ENCODE measurements at regions not wholly inside any gene's neighbourhood (a gene's known extent, or its start where the extent isn't known, plus 50 kb on each side); places are given as distances from the start of the nearest gene placed in this dataset.

DNA sequence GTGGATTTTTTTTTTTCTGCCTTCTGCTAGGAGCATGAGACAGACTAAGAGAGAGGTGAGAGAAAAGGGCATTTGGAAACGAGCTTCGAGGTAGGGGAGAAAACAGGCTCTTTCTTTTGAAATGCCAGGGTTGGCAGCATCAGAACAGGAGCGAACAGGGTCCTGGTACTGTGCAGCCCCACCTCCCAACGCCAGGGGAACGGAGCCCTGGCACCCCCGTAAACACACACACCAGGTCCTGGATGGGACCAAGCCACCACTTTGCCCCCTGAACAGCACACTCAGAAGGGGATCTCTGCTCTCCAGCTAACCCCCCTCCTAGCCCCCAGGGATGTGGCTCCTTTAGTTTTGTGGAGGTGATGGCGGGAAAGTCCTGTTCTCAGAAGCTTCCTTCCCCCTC lies 127.1 kb downstream of the CTTN start:
- Histone ChIP-seq H3K36me3 (ENCODE audit: insufficient read depth, low read length, poor library complexity, severe bottlenecking) (no peaks in the 10 kb centered on the region), H3K27me3 (replicated peaks; ENCODE audit: insufficient read depth, low read depth, low read length, poor library complexity) (peaks cover 10% of the 10 kb centered on the region), H3K4me3 (ENCODE audit: low read depth, low read length, poor library complexity, severe bottlenecking) (no peak overlapping the region), H3K4me1 (ENCODE audit: insufficient read depth, low read length, poor library complexity, severe bottlenecking) (no peaks in the 10 kb centered on the region), H3K9me3 (ENCODE audit: low read depth, low read length, poor library complexity, severe bottlenecking) (no peaks in the 10 kb centered on the region), H3K27ac (ENCODE audit: low read depth, low read length, poor library complexity, severe bottlenecking) (no peak overlapping the region)
- no TSS peak for BruUV-seq (replicated peaks)
- TF ChIP-seq, protein P1, sequence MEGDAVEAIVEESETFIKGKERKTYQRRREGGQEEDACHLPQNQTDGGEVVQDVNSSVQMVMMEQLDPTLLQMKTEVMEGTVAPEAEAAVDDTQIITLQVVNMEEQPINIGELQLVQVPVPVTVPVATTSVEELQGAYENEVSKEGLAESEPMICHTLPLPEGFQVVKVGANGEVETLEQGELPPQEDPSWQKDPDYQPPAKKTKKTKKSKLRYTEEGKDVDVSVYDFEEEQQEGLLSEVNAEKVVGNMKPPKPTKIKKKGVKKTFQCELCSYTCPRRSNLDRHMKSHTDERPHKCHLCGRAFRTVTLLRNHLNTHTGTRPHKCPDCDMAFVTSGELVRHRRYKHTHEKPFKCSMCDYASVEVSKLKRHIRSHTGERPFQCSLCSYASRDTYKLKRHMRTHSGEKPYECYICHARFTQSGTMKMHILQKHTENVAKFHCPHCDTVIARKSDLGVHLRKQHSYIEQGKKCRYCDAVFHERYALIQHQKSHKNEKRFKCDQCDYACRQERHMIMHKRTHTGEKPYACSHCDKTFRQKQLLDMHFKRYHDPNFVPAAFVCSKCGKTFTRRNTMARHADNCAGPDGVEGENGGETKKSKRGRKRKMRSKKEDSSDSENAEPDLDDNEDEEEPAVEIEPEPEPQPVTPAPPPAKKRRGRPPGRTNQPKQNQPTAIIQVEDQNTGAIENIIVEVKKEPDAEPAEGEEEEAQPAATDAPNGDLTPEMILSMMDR (conservative IDR thresholded peaks at IDR 0.05; ENCODE audit: low read depth, low read length), result no peak
- no peak for TF ChIP-seq EZH2 (IDR thresholded peaks at IDR 0.05; ENCODE audit: borderline replicate concordance, low read depth, low read length, poor library complexity, severe bottlenecking)
- ChIA-PET POLR2A (ENCODE audit: low non-redundant PET) (no interaction called here), CTCF (no interaction called here)
- intact Hi-C loops (cut with micrococcal nuclease; ENCODE audit: unreplicated experiment), result no loop called here
- DNase-seq (ENCODE audit: low spot score), result no peak

DNA sequence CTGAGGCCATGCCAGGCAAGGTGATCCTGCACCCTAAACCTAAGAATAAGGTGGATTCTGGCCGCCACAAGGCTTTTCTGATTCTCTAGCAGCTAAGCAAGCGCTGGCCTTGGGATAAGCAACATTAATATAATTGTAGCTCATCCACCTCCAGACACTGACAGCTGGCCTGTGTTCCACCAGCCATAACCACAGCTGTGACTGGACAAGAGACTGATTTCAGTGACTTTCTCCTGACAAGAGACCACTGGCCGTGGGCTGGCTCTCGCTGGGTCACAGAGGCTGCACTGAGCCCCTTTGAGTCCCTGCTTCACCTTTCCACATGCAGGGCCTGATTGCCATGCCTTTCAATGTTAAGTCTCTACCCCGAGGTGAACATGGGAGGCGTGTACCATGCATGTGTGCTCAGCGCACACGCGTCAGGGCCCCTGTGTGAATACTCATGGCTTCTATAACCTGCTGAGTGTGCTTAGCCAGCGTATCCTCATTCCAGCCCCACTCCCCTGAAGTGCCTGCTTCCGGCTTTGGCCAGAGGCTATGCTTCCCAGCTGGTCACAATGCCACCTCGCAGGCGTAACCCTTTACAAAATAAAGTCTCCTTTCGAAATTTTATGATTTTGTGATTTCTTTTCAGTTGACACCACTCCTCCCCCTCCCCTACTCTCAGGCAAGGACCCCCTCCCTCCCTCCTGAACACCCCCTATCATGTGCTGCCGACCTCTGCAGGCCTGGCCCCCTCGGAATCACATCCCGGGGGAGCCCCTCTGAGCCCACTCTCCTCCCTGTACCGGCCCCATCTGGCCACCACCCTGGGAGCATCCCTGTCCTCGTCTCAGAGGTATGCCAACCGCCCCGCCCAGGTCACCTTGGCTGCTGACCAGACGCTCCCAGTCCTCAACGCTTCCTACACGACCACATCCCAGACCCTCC lies 128.1 kb downstream of the CTTN start:
- TF ChIP-seq, protein P1 (conservative IDR thresholded peaks at IDR 0.05; ENCODE audit: low read depth, low read length), result no peak
- TF ChIP-seq EZH2 (IDR thresholded peaks at IDR 0.05; ENCODE audit: borderline replicate concordance, low read depth, low read length, poor library complexity, severe bottlenecking), result no peak
- Histone ChIP-seq H3K4me1 (ENCODE audit: insufficient read depth, low read length, poor library complexity, severe bottlenecking) (no peaks in the 10 kb centered on the region), H3K9me3 (ENCODE audit: low read depth, low read length, poor library complexity, severe bottlenecking) (no peaks in the 10 kb centered on the region), H3K4me3 (ENCODE audit: low read depth, low read length, poor library complexity, severe bottlenecking) (no peak overlapping the region), H3K27ac (ENCODE audit: low read depth, low read length, poor library complexity, severe bottlenecking) (no peak overlapping the region), H3K36me3 (ENCODE audit: insufficient read depth, low read length, poor library complexity, severe bottlenecking) (no peaks in the 10 kb centered on the region), H3K27me3 (replicated peaks; ENCODE audit: insufficient read depth, low read depth, low read length, poor library complexity) (peaks cover 4% of the 10 kb centered on the region)
- intact Hi-C loops (cut with micrococcal nuclease; ENCODE audit: unreplicated experiment), result no loop called here
- no peak for DNase-seq (ENCODE audit: low spot score)
- ChIA-PET POLR2A (ENCODE audit: low non-redundant PET) (no interaction called here), CTCF (interaction anchor here (0.6 kb wide), 1 partner anchor 708 kb away, joined by 3 read pairs; no protein-coding TSS in a partner anchor)
- no TSS peak for BruUV-seq (replicated peaks)

DNA sequence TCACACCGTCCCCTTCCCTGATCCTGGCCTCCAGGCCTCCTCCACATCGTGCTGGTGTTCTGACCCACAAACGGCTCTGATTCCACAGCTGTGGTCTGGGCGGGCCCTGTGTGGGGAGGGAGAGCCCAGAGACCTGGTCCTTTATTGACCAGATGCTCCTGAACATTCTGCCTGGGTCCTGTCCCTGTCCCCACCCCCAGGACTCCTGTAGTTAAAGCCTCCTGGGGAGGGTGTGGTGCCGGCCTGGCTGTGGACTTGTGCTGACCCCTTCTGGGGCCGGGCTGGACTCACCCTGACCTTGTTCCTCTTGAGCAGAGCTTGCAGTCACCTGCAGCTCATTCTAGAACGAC lies 128.7 kb downstream of the CTTN start:
- intact Hi-C loops (cut with micrococcal nuclease; ENCODE audit: unreplicated experiment), result no loop called here
- Histone ChIP-seq H3K9me3 (ENCODE audit: low read depth, low read length, poor library complexity, severe bottlenecking) (no peaks in the 10 kb centered on the region), H3K4me1 (ENCODE audit: insufficient read depth, low read length, poor library complexity, severe bottlenecking) (no peaks in the 10 kb centered on the region), H3K27me3 (replicated peaks; ENCODE audit: insufficient read depth, low read depth, low read length, poor library complexity) (no peaks in the 10 kb centered on the region), H3K27ac (ENCODE audit: low read depth, low read length, poor library complexity, severe bottlenecking) (no peak overlapping the region), H3K36me3 (ENCODE audit: insufficient read depth, low read length, poor library complexity, severe bottlenecking) (no peaks in the 10 kb centered on the region), H3K4me3 (ENCODE audit: low read depth, low read length, poor library complexity, severe bottlenecking) (no peak overlapping the region)
- DNase-seq (ENCODE audit: low spot score), result no peak
- CTCF ChIA-PET, result no interaction called here
- BruUV-seq (replicated peaks), result no TSS peak
- TF ChIP-seq, protein P1 (conservative IDR thresholded peaks at IDR 0.05; ENCODE audit: low read depth, low read length), result no peak
- TF ChIP-seq EZH2 (IDR thresholded peaks at IDR 0.05; ENCODE audit: borderline replicate concordance, low read depth, low read length, poor library complexity, severe bottlenecking), result no peak
- POLR2A ChIA-PET (ENCODE audit: low non-redundant PET), result no interaction called here

All from A673 (cell line).